Nephron (organoid): ENCODE measurements at regions not wholly inside any gene's neighbourhood (a gene's known extent, or its start where the extent isn't known, plus 50 kb on each side); places are given as distances from the start of the nearest gene placed in this dataset.
"Not testable (repeated sequence)": the region's sequence is repeated elsewhere in the genome, so short reads cannot be mapped to it uniquely, and the experiment has no call there.

Experiments
- H3K27ac Mint-ChIP-seq, 3 experiments: 2 replicates each; pipeline ENCODE4 v1.8.0; 2020; ENCODE audit warnings: mixed read lengths in 3 of 3, mild to moderate bottlenecking in 2 of 3, moderate library complexity in 1 of 3
- H3K27me3 Mint-ChIP-seq: 2 replicates; pipeline ENCODE4 v1.8.0; 2021; ENCODE audit warnings: low read depth, mild to moderate bottlenecking, moderate library complexity, mixed read lengths
- H3K36me3 Mint-ChIP-seq: 2 replicates; pipeline ENCODE4 v1.8.0; 2020; ENCODE audit warnings: low read depth, mixed read lengths
- H3K4me1 Mint-ChIP-seq: 2 replicates; pipeline ENCODE4 v1.8.0; 2020; ENCODE audit warnings: mixed read lengths
- H3K4me3 Mint-ChIP-seq, 3 experiments: 2 replicates each; pipeline ENCODE4 v1.8.0; 2020; ENCODE audit warnings: mild to moderate bottlenecking in 3 of 3, mixed read lengths in 3 of 3, moderate library complexity in 2 of 3
- H3K9me3 Mint-ChIP-seq: 2 replicates; pipeline ENCODE4 v1.8.0; 2020; ENCODE audit warnings: mixed read lengths
- CTCF ChIP-seq, 3 experiments: fragments of 200-600 bp; sonication (generic); IDR thresholded peaks; one replicate each; pipeline ENCODE4 v1.5.0; 2021; ENCODE audit warnings: antibody characterized with exemption in 3 of 3; ENCODE audit not compliant: unreplicated experiment in 3 of 3

DNA sequence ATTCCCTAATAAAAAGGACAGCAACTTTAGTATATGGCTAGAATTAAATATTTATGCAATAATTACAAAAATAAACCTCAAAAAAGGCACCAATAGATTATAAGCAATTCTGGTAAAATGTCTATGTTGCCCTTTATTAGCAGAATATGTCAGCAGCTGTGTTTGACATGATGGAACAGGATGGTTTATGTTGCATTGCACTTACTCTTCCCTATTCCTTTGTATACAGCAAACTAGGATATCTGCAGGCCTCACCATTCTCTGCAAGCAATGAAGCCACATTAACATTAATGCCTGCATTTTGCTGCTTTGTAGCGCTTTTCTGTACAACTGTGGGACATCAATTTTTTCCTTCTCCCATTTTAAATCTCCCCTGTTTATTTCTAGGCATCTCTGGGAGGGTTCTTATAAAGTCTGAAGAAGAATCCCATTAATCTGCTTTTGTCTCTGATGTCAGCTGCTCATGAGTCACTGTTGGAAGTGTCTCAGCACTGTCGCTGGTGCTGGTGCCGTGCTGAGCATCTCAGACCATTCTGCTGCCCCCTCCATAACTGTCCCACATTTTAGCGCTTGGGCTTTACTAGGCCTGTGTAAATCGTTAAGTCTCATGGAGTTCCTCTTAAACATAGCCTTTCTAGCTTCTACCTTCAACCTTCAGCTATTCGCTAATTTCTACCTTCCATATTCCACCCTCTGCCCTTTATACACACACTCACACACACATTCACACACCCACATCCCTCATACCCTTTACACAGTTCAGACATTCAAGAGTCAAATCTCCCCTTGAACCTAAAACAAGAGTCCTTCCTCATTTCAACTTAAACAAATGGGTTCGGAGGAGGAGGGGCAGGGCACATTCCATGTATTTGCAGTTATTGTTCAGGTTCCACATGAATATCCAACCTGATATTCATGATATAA is 64.4 kb upstream of the TRHDE start:
- no peaks in the 10 kb centered on the region for H3K27me3 Mint-ChIP-seq
- no peak for TF ChIP-seq CTCF (IDR thresholded peaks at IDR 0.05; ENCODE audit: unreplicated experiment in 3 of 3)
- H3K4me3 Mint-ChIP-seq = no peak overlapping the region
- no peaks in the 10 kb centered on the region for H3K36me3 Mint-ChIP-seq
- no peak overlapping the region for H3K27ac Mint-ChIP-seq
- H3K4me1 Mint-ChIP-seq = peaks cover 19% of the 10 kb centered on the region
- H3K9me3 Mint-ChIP-seq = no peaks in the 10 kb centered on the region

GRCh38 chr12:72209086-72209485 is 63.1 kb upstream of the TRHDE start:
- no peaks in the 10 kb centered on the region for H3K9me3 Mint-ChIP-seq
- H3K27ac Mint-ChIP-seq = peak overlapping the region in 2 of 3 experiments; percentile 4 to 58
- no peak for TF ChIP-seq CTCF (IDR thresholded peaks at IDR 0.05; ENCODE audit: unreplicated experiment in 3 of 3)
- H3K4me1 Mint-ChIP-seq = peaks cover 19% of the 10 kb centered on the region
- H3K27me3 Mint-ChIP-seq = no peaks in the 10 kb centered on the region
- H3K4me3 Mint-ChIP-seq = no peak overlapping the region
- H3K36me3 Mint-ChIP-seq = no peaks in the 10 kb centered on the region

- Mint-ChIP-seq H3K27ac (no peak overlapping the region), H3K36me3 (no peaks in the 10 kb centered on the region), H3K9me3 (no peaks in the 10 kb centered on the region), H3K4me3 (no peak overlapping the region), H3K4me1 (peaks cover 6% of the 10 kb centered on the region), H3K27me3 (no peaks in the 10 kb centered on the region)
- no peak for TF ChIP-seq CTCF (IDR thresholded peaks at IDR 0.05; ENCODE audit: unreplicated experiment in 3 of 3)
Measured at GRCh38 chr12:72214163-72214562, 58.0 kb upstream of the TRHDE start.

GRCh38 chr12:72215287-72215686 is 56.9 kb upstream of the TRHDE start:
- not testable (repeated sequence) for H3K4me1 Mint-ChIP-seq, H3K27ac Mint-ChIP-seq, H3K9me3 Mint-ChIP-seq, H3K36me3 Mint-ChIP-seq, H3K27me3 Mint-ChIP-seq, H3K4me3 Mint-ChIP-seq

- H3K36me3 Mint-ChIP-seq = no peaks in the 10 kb centered on the region
- no peaks in the 10 kb centered on the region for H3K27me3 Mint-ChIP-seq
- no peaks in the 10 kb centered on the region for H3K9me3 Mint-ChIP-seq
- H3K27ac Mint-ChIP-seq = no peak overlapping the region
- no peak overlapping the region for H3K4me3 Mint-ChIP-seq
- no peaks in the 10 kb centered on the region for H3K4me1 Mint-ChIP-seq
- no peak for TF ChIP-seq CTCF (IDR thresholded peaks at IDR 0.05; ENCODE audit: unreplicated experiment in 3 of 3)
Measured at GRCh38 chr12:72219937-72220336, 52.2 kb upstream of the TRHDE start.
